ENCODE measurements at regions not wholly inside any gene's neighbourhood (a gene's known extent, or its start where the extent isn't known, plus 50 kb on each side); places are given as distances from the start of the nearest gene placed in this dataset.
"Not testable (repeated sequence)": the region's sequence is repeated elsewhere in the genome, so short reads cannot be mapped to it uniquely, and the experiment has no call there.

DNA sequence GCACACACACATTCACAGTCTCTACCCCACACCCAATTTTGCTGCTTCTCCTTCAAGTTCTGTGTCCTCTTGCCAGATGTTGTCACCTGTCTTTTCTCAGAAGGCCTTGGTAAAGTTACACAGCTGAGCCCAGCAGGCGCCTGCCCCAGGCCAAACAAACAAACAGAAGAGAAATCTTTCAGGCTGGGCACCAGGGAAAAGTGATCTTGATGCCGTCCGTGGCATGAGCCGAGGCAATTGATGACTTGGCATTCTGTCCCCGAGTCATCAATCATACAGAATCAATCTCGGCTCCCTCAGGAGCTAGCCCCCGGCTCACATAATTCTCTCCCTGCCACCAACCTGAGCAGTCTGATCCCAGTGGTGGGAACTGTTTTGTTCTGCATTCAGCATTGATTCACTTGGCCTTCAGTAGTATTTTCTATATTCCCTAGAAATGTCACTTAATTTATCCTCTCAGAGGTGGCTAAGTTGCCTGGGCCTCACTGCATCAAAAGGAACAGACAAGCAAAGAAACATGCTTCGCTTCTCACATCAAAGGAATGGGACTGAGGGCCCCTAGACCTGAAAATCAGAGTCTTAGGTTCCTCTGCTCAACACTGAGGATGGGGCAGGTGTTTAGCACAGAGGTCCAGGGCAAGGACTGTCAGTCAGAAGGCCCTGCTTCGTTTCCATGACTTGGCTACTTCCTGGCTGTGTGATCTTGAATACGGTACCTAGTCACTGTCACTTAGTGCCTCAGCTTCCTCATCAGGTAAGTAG lies 278.8 kb upstream of the CELF4 start:
- no peak for DNase-seq
- ChIA-PET CTCF (no interaction called here), POLR2A (no interaction called here)
- Histone ChIP-seq H3K27me3 (replicated peaks; ENCODE audit: control insufficient read depth, insufficient read depth, low read length) (no peaks in the 10 kb centered on the region), H3K36me3 (ENCODE audit: control insufficient read depth, insufficient read depth, low read length) (no peaks in the 10 kb centered on the region), H3K4me3 (ENCODE audit: low read depth, low read length) (no peak overlapping the region), H3K9me3 (no peaks in the 10 kb centered on the region), H3K4me1 (no peaks in the 10 kb centered on the region)
- H3K27me3 Mint-ChIP-seq (ENCODE audit: insufficient read depth, unreplicated experiment): no peaks in the 10 kb centered on the region
- no peak overlapping the region for H3K27ac Mint-ChIP-seq (ENCODE audit: unreplicated experiment)
- H3K9me3 Mint-ChIP-seq (ENCODE audit: unreplicated experiment): no peaks in the 10 kb centered on the region
- no peaks in the 10 kb centered on the region for H3K4me1 Mint-ChIP-seq (ENCODE audit: low read depth, unreplicated experiment)
- TF ChIP-seq, protein P1, sequence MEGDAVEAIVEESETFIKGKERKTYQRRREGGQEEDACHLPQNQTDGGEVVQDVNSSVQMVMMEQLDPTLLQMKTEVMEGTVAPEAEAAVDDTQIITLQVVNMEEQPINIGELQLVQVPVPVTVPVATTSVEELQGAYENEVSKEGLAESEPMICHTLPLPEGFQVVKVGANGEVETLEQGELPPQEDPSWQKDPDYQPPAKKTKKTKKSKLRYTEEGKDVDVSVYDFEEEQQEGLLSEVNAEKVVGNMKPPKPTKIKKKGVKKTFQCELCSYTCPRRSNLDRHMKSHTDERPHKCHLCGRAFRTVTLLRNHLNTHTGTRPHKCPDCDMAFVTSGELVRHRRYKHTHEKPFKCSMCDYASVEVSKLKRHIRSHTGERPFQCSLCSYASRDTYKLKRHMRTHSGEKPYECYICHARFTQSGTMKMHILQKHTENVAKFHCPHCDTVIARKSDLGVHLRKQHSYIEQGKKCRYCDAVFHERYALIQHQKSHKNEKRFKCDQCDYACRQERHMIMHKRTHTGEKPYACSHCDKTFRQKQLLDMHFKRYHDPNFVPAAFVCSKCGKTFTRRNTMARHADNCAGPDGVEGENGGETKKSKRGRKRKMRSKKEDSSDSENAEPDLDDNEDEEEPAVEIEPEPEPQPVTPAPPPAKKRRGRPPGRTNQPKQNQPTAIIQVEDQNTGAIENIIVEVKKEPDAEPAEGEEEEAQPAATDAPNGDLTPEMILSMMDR (IDR thresholded peaks at IDR 0.05; ENCODE audit: insufficient read depth in 1 of 2, low read depth in 1 of 2, low read length in 1 of 2, severe bottlenecking in 1 of 2, unreplicated experiment in 1 of 2): no peak
- no peak overlapping the region for H3K4me3 Mint-ChIP-seq (ENCODE audit: unreplicated experiment)
- H3K36me3 Mint-ChIP-seq (ENCODE audit: insufficient read depth, unreplicated experiment): no peaks in the 10 kb centered on the region
- BruUV-seq (replicated peaks): no TSS peak
- intact Hi-C loops (cut with micrococcal nuclease; ENCODE audit: unreplicated experiment): no loop called here

DNA sequence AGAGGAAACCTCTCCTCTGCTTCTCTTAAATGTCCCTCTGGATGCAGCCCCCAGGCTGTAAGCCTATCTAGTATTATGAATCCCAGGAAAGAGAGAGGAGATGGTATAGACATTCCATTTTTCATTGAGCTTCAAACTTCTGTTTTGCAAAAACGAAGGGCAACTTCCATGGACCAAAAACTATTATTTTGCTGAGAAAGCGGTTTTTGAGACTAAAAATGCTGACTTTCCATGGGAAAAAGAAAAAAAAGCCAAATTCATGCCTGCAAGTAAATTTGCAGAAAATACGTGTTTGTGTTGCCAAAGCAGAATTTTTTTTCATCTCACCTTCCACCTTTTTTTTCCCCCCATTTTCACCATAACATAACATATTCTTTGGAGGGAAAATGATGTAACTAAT lies 272.5 kb upstream of the CELF4 start:
- no TSS peak for BruUV-seq (replicated peaks)
- H3K4me3 Mint-ChIP-seq (ENCODE audit: unreplicated experiment): no peak overlapping the region

DNA sequence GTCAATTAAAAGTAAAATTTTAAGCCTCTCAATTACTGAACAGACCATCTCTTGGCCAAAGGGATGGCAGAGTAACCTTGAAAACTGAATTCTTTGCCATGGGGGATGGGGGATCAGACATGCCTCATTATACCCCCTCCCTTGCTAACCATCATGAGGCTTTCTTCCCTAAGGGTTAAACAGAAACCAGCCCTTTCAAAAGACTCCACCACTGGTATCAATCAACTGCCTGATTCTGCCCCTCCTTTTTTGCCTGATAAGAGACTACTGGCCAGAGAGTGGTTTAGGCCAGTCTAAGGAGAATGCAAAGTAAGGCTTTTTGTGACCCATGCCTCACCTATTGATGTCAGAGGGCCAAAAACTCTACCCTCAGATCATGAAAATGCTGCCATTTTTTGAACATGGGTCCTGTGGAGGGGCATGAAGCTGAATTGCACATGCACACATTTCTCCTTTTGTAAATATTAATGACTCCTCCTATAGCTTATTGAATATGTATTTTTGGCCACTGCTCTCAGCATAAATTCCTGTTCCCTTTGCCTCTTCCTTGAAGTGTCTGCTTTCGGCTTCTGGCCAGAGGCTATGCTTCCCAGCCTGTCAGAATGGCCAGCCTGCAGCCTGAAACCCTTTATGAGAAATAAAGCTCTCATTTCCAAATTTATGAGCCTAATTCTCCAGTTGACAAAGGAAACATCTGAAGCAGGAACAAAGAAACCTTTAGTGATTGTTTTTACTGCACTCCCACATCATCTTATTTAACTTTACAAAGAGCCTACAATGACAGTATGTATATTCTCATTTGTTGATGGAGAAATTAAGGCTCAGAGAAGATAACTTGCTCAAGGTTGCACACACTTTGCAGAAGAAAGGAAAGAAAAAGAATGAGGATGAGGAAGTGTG lies 270.7 kb upstream of the CELF4 start:
- Histone ChIP-seq H3K4me1 (no peaks in the 10 kb centered on the region), H3K9me3 (no peaks in the 10 kb centered on the region), H3K36me3 (ENCODE audit: control insufficient read depth, insufficient read depth, low read length) (no peaks in the 10 kb centered on the region), H3K27me3 (replicated peaks; ENCODE audit: control insufficient read depth, insufficient read depth, low read length) (no peaks in the 10 kb centered on the region), H3K4me3 (ENCODE audit: low read depth, low read length) (no peak overlapping the region)
- H3K4me1 Mint-ChIP-seq (ENCODE audit: low read depth, unreplicated experiment): no peaks in the 10 kb centered on the region
- no peak overlapping the region for H3K4me3 Mint-ChIP-seq (ENCODE audit: unreplicated experiment)
- TF ChIP-seq, protein P1 (IDR thresholded peaks at IDR 0.05; ENCODE audit: insufficient read depth in 1 of 2, low read depth in 1 of 2, low read length in 1 of 2, severe bottlenecking in 1 of 2, unreplicated experiment in 1 of 2): no peak
- no peaks in the 10 kb centered on the region for H3K9me3 Mint-ChIP-seq (ENCODE audit: unreplicated experiment)
- no peak for DNase-seq
- POLR2A ChIA-PET: no interaction called here
- no TSS peak for BruUV-seq (replicated peaks)
- CTCF ChIA-PET: no interaction called here
- peaks cover 4% of the 10 kb centered on the region for H3K27me3 Mint-ChIP-seq (ENCODE audit: insufficient read depth, unreplicated experiment)
- no peaks in the 10 kb centered on the region for H3K36me3 Mint-ChIP-seq (ENCODE audit: insufficient read depth, unreplicated experiment)
- no peak overlapping the region for H3K27ac Mint-ChIP-seq (ENCODE audit: unreplicated experiment)
- intact Hi-C loops (cut with micrococcal nuclease; ENCODE audit: unreplicated experiment): no loop called here

More for the DNA sequence above, 272.5 kb upstream of the CELF4 start:
- Histone ChIP-seq H3K36me3 (ENCODE audit: control insufficient read depth, insufficient read depth, low read length) (no peaks in the 10 kb centered on the region), H3K27me3 (replicated peaks; ENCODE audit: control insufficient read depth, insufficient read depth, low read length) (no peaks in the 10 kb centered on the region), H3K9me3 (no peaks in the 10 kb centered on the region), H3K4me3 (ENCODE audit: low read depth, low read length) (no peak overlapping the region), H3K4me1 (no peaks in the 10 kb centered on the region)
- no peaks in the 10 kb centered on the region for H3K4me1 Mint-ChIP-seq (ENCODE audit: low read depth, unreplicated experiment)
- no peaks in the 10 kb centered on the region for H3K9me3 Mint-ChIP-seq (ENCODE audit: unreplicated experiment)
- H3K27ac Mint-ChIP-seq (ENCODE audit: unreplicated experiment): no peak overlapping the region
- no peaks in the 10 kb centered on the region for H3K36me3 Mint-ChIP-seq (ENCODE audit: insufficient read depth, unreplicated experiment)
- intact Hi-C loops (cut with micrococcal nuclease; ENCODE audit: unreplicated experiment): no loop called here
- TF ChIP-seq, protein P1 (IDR thresholded peaks at IDR 0.05; ENCODE audit: insufficient read depth in 1 of 2, low read depth in 1 of 2, low read length in 1 of 2, severe bottlenecking in 1 of 2, unreplicated experiment in 1 of 2): no peak
- POLR2A ChIA-PET: no interaction called here
- CTCF ChIA-PET: no interaction called here
- H3K27me3 Mint-ChIP-seq (ENCODE audit: insufficient read depth, unreplicated experiment): peaks cover 4% of the 10 kb centered on the region
- DNase-seq: no peak

DNA sequence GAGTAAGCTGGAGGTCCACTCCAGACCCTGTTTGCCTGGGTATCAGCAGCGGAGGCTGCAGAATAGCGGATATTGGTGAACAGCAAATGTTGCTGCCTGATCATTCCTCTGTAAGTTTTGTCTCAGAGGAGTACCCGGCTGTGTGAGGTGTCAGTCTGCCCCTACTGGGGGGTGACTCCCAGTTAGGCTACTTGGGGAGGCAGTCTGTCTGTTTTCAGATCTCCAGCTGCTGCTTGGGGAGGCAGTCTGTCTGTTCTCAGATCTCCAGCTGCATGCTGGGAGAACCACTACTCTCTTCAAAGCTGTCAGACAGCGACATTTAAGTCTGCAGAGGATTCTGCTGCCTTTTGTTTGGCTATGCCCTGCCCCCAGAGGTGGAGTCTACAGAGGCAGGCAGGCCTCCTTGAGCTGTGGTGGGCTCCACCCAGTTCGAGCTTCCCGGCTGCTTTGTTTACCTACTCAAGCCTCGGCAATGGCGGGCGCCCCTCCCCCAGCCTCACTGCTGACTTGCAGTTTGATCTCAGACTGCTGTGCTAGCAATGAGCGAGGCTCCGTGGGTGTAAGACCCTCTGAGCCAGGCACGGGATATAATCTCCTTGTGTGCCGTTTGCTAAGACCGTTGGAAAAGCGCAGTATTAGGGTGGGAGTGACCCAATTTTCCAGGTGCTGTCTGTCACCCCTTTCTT lies 266.6 kb upstream of the CELF4 start:
- H3K4me3 Mint-ChIP-seq (ENCODE audit: unreplicated experiment); H3K4me1 Mint-ChIP-seq (ENCODE audit: low read depth, unreplicated experiment); H3K27me3 ChIP-seq (replicated peaks; ENCODE audit: control insufficient read depth, insufficient read depth, low read length); POLR2A ChIA-PET; H3K4me3 ChIP-seq (ENCODE audit: low read depth, low read length); H3K9me3 Mint-ChIP-seq (ENCODE audit: unreplicated experiment); BruUV-seq (replicated peaks); CTCF ChIA-PET; H3K36me3 Mint-ChIP-seq (ENCODE audit: insufficient read depth, unreplicated experiment); H3K27ac Mint-ChIP-seq (ENCODE audit: unreplicated experiment); H3K4me1 ChIP-seq; H3K9me3 ChIP-seq; H3K36me3 ChIP-seq (ENCODE audit: control insufficient read depth, insufficient read depth, low read length); intact Hi-C loops (cut with micrococcal nuclease; ENCODE audit: unreplicated experiment); DNase-seq; H3K27me3 Mint-ChIP-seq (ENCODE audit: insufficient read depth, unreplicated experiment): not testable (repeated sequence)

All from Caco-2 (cell line).